GM23338 (cell line): ENCODE measurements at regions not wholly inside any gene's neighbourhood (a gene's known extent, or its start where the extent isn't known, plus 50 kb on each side); places are given as distances from the start of the nearest gene placed in this dataset.

Experiments used
- ATAC-seq: fragments of 200-7000 bp; cut with Tn5 transposase; 3 replicates; pipeline ENCODE4 v1.9.1; 2020
- DNase-seq: peaks from one replicate; pipeline ENCODE4 v3.0.0-alpha.2; 2015; ENCODE audit warnings: low spot score
- H2AFZ ChIP-seq: fragments of 200-600 bp; sonication (generic); 2 replicates; pipeline ENCODE4 v1.8.0; 2016; ENCODE audit warnings: antibody characterized with exemption, mild to moderate bottlenecking, moderate library complexity
- H3F3A ChIP-seq: fragments of 200-600 bp; sonication (generic); replicated peaks from 2 replicates; pipeline ENCODE4 v1.8.0; 2017; ENCODE audit warnings: antibody characterized with exemption, mixed run types, low read depth
- H3K27ac ChIP-seq: fragments of 200-600 bp; sonication (generic); 2 replicates; pipeline ENCODE4 v1.6.1; 2016; ENCODE audit warnings: low read depth
- H3K27me3 ChIP-seq: fragments of 200-600 bp; sonication (generic); 2 replicates; pipeline ENCODE4 v1.8.0; 2016; ENCODE audit warnings: mild to moderate bottlenecking, mixed run types, moderate library complexity; ENCODE audit not compliant: insufficient read depth
- H3K36me3 ChIP-seq: fragments of 200-600 bp; sonication (generic); 2 replicates; pipeline ENCODE4 v1.8.0; 2016; ENCODE audit warnings: mild to moderate bottlenecking; ENCODE audit not compliant: insufficient read depth
- H3K4me1 ChIP-seq: fragments of 200-600 bp; sonication (generic); 2 replicates; pipeline ENCODE4 v1.8.0; 2016; ENCODE audit warnings: mild to moderate bottlenecking, moderate library complexity; ENCODE audit not compliant: insufficient read depth
- H3K4me2 ChIP-seq: fragments of 200-600 bp; sonication (generic); 2 replicates; pipeline ENCODE4 v1.7.1; 2017; ENCODE audit warnings: mixed run types
- H3K4me3 ChIP-seq: fragments of 200-600 bp; sonication (generic); 2 replicates; pipeline ENCODE4 v1.6.1; 2016; ENCODE audit warnings: mixed run types
- H3K79me2 ChIP-seq: fragments of 200-600 bp; sonication (generic); replicated peaks from 2 replicates; pipeline ENCODE4 v1.8.0; 2017; ENCODE audit warnings: mild to moderate bottlenecking; ENCODE audit not compliant: insufficient read depth
- H3K9me2 ChIP-seq: fragments of 200-600 bp; sonication (generic); 2 replicates; pipeline ENCODE4 v1.8.0; 2017; ENCODE audit not compliant: insufficient read depth
- H4K20me1 ChIP-seq: fragments of 200-600 bp; sonication (generic); replicated peaks from 2 replicates; pipeline ENCODE4 v1.8.0; 2017; ENCODE audit warnings: mild to moderate bottlenecking; ENCODE audit not compliant: insufficient read depth
- H3K27ac Mint-ChIP-seq: 2 replicates; pipeline ENCODE4 v1.8.0; 2020; ENCODE audit warnings: inconsistent platforms, mild to moderate bottlenecking, moderate library complexity, mixed read lengths
- H3K27me3 Mint-ChIP-seq: 3 replicates; pipeline ENCODE4 v1.8.0; 2022; ENCODE audit warnings: low read depth, mild to moderate bottlenecking, moderate library complexity, mixed read lengths, inconsistent platforms; ENCODE audit not compliant: insufficient read depth, poor library complexity
- H3K36me3 Mint-ChIP-seq: 3 replicates; pipeline ENCODE4 v1.8.0; 2021; ENCODE audit warnings: low read depth, mild to moderate bottlenecking, inconsistent platforms, moderate library complexity, mixed read lengths
- H3K4me1 Mint-ChIP-seq: 3 replicates; pipeline ENCODE4 v1.8.0; 2020; ENCODE audit warnings: mild to moderate bottlenecking, inconsistent platforms, mixed read lengths
- H3K4me3 Mint-ChIP-seq: 3 replicates; pipeline ENCODE4 v1.8.0; 2021; ENCODE audit warnings: moderate library complexity, mild to moderate bottlenecking, inconsistent platforms, mixed read lengths
- H3K9me3 Mint-ChIP-seq: 3 replicates; pipeline ENCODE4 v1.8.0; 2020; ENCODE audit warnings: moderate library complexity, mild to moderate bottlenecking, inconsistent platforms, mixed read lengths
- CREB1 ChIP-seq: fragments of 250-450 bp; sonication (Bioruptor Pico); IDR thresholded peaks from 2 replicates; pipeline ENCODE4 v1.5.0; 2020; ENCODE audit warnings: low read depth, mild to moderate bottlenecking, moderate library complexity
- EZH2 ChIP-seq: fragments of 200-600 bp; sonication (generic); IDR thresholded peaks from one replicate; pipeline ENCODE4 v1.8.0; 2017; ENCODE audit warnings: antibody characterized with exemption, mild to moderate bottlenecking, low read depth; ENCODE audit not compliant: unreplicated experiment
- EZH2phosphoT487 ChIP-seq: fragments of 200-600 bp; sonication (generic); IDR thresholded peaks from one replicate; pipeline ENCODE4 v1.8.1; 2018; ENCODE audit warnings: antibody characterized with exemption; ENCODE audit not compliant: unreplicated experiment
- JUNB ChIP-seq: IDR thresholded peaks from one replicate; pipeline ENCODE4 v1.6.1; 2016; ENCODE audit warnings: antibody characterized with exemption; ENCODE audit not compliant: unreplicated experiment
- NANOG ChIP-seq: IDR thresholded peaks from 2 replicates; pipeline ENCODE4 v1.6.1; 2016; ENCODE audit warnings: antibody characterized with exemption, borderline replicate concordance
- POLR2AphosphoS5 ChIP-seq: IDR thresholded peaks from 2 replicates; pipeline ENCODE4 v1.6.1; 2016; ENCODE audit warnings: antibody characterized with exemption, low read depth
- STAT1 ChIP-seq: IDR thresholded peaks from one replicate; pipeline ENCODE4 v1.6.1; 2016; ENCODE audit warnings: antibody characterized with exemption; ENCODE audit not compliant: unreplicated experiment
- ZNF114 ChIP-seq: fragments of 250-450 bp; sonication (Bioruptor Pico); IDR thresholded peaks from 2 replicates; pipeline ENCODE4 v1.5.0; 2020; ENCODE audit warnings: mild to moderate bottlenecking, moderate library complexity
- ZNF331 ChIP-seq: fragments of 250-450 bp; sonication (Bioruptor Pico); IDR thresholded peaks from 2 replicates; pipeline ENCODE4 v1.5.0; 2020; ENCODE audit warnings: low read depth, mild to moderate bottlenecking, moderate library complexity
- TF ChIP-seq, protein P1 (sequence below), 2 experiments: fragments of 200-600 bp in 1 of 2; sonication (generic) in 1 of 2; conservative IDR thresholded peaks; 2 replicates each; pipeline versions ENCODE4 v1.5.1 to v1.6.1; 2016 to 2017; ENCODE audit warnings: antibody characterized with exemption in 2 of 2, low read depth in 2 of 2, mild to moderate bottlenecking in 2 of 2, moderate library complexity in 1 of 2
- TF ChIP-seq, protein P2 (sequence below): fragments of 250-450 bp; sonication (Bioruptor Pico); IDR thresholded peaks from 2 replicates; pipeline ENCODE4 v1.5.0; 2020; ENCODE audit warnings: mild to moderate bottlenecking, moderate library complexity
- TF ChIP-seq, protein P3 (sequence below): IDR thresholded peaks from 2 replicates; pipeline ENCODE4 v1.6.1; 2016; ENCODE audit warnings: antibody characterized with exemption
- TF ChIP-seq, protein P4 (sequence below): IDR thresholded peaks from one replicate; pipeline ENCODE4 v1.6.1; 2018; ENCODE audit warnings: antibody characterized with exemption; ENCODE audit not compliant: unreplicated experiment

DNA sequence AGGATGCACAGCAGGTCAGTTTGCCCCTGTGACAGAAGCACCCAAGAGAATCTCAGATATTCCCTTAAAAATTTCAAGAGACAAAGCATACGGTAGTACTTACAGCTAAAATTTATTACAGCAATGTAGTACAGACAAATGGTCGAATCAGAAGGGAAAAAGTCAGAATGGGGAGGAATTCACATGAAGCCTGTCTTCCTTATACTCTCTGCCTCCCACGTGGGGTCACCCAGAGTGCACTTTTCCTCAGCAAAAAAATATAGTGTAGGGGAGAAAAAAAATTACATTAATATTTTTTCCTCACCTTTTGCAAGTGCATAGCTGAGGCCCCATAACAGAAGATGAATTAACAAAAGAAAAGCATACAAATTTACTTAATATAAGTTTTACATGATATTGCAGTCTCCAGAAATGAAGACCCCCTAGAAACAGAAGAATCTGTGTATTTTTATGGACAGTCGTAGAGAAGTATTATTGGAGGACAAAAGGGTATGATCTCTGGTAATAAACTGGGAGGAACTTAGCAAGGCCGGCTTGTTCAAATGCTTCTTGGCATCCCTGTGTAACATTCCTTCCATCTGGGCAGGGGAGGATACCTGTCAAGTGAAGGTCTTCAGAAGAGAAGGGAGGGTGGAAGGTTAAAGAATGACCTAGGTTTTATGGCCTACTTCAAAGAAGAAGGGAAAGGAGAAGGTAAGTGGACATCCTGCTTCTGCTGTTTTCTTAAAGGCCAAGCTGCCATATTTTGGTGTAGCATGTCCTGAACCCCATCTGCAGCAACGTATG, 270.6 kb upstream of the MAGI2 start:
- Mint-ChIP-seq H3K4me1 (peaks cover 6% of the 10 kb centered on the region; the same call in 2 of the 3 replicates), H3K36me3 (no peaks in the 10 kb centered on the region), H3K27ac (no peak overlapping the region), H3K27me3 (peaks cover 3% of the 10 kb centered on the region), H3K4me3 (no peak overlapping the region), H3K9me3 (peaks cover 4% of the 10 kb centered on the region; the same call in 2 of the 3 replicates)
- TF ChIP-seq CREB1 (CRISPR knock-in tag) (no peak), EZH2 (no peak), POLR2AphosphoS5 (no peak), NANOG (no peak), JUNB (no peak), EZH2phosphoT487 (no peak), ZNF114 (CRISPR knock-in tag) (no peak), STAT1 (no peak), ZNF331 (CRISPR knock-in tag) (no peak)
- TF ChIP-seq, protein P1, sequence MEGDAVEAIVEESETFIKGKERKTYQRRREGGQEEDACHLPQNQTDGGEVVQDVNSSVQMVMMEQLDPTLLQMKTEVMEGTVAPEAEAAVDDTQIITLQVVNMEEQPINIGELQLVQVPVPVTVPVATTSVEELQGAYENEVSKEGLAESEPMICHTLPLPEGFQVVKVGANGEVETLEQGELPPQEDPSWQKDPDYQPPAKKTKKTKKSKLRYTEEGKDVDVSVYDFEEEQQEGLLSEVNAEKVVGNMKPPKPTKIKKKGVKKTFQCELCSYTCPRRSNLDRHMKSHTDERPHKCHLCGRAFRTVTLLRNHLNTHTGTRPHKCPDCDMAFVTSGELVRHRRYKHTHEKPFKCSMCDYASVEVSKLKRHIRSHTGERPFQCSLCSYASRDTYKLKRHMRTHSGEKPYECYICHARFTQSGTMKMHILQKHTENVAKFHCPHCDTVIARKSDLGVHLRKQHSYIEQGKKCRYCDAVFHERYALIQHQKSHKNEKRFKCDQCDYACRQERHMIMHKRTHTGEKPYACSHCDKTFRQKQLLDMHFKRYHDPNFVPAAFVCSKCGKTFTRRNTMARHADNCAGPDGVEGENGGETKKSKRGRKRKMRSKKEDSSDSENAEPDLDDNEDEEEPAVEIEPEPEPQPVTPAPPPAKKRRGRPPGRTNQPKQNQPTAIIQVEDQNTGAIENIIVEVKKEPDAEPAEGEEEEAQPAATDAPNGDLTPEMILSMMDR (conservative IDR thresholded peaks at IDR 0.05; ENCODE audit: low read depth in 2 of 2), result no peak
- TF ChIP-seq, protein P2, sequence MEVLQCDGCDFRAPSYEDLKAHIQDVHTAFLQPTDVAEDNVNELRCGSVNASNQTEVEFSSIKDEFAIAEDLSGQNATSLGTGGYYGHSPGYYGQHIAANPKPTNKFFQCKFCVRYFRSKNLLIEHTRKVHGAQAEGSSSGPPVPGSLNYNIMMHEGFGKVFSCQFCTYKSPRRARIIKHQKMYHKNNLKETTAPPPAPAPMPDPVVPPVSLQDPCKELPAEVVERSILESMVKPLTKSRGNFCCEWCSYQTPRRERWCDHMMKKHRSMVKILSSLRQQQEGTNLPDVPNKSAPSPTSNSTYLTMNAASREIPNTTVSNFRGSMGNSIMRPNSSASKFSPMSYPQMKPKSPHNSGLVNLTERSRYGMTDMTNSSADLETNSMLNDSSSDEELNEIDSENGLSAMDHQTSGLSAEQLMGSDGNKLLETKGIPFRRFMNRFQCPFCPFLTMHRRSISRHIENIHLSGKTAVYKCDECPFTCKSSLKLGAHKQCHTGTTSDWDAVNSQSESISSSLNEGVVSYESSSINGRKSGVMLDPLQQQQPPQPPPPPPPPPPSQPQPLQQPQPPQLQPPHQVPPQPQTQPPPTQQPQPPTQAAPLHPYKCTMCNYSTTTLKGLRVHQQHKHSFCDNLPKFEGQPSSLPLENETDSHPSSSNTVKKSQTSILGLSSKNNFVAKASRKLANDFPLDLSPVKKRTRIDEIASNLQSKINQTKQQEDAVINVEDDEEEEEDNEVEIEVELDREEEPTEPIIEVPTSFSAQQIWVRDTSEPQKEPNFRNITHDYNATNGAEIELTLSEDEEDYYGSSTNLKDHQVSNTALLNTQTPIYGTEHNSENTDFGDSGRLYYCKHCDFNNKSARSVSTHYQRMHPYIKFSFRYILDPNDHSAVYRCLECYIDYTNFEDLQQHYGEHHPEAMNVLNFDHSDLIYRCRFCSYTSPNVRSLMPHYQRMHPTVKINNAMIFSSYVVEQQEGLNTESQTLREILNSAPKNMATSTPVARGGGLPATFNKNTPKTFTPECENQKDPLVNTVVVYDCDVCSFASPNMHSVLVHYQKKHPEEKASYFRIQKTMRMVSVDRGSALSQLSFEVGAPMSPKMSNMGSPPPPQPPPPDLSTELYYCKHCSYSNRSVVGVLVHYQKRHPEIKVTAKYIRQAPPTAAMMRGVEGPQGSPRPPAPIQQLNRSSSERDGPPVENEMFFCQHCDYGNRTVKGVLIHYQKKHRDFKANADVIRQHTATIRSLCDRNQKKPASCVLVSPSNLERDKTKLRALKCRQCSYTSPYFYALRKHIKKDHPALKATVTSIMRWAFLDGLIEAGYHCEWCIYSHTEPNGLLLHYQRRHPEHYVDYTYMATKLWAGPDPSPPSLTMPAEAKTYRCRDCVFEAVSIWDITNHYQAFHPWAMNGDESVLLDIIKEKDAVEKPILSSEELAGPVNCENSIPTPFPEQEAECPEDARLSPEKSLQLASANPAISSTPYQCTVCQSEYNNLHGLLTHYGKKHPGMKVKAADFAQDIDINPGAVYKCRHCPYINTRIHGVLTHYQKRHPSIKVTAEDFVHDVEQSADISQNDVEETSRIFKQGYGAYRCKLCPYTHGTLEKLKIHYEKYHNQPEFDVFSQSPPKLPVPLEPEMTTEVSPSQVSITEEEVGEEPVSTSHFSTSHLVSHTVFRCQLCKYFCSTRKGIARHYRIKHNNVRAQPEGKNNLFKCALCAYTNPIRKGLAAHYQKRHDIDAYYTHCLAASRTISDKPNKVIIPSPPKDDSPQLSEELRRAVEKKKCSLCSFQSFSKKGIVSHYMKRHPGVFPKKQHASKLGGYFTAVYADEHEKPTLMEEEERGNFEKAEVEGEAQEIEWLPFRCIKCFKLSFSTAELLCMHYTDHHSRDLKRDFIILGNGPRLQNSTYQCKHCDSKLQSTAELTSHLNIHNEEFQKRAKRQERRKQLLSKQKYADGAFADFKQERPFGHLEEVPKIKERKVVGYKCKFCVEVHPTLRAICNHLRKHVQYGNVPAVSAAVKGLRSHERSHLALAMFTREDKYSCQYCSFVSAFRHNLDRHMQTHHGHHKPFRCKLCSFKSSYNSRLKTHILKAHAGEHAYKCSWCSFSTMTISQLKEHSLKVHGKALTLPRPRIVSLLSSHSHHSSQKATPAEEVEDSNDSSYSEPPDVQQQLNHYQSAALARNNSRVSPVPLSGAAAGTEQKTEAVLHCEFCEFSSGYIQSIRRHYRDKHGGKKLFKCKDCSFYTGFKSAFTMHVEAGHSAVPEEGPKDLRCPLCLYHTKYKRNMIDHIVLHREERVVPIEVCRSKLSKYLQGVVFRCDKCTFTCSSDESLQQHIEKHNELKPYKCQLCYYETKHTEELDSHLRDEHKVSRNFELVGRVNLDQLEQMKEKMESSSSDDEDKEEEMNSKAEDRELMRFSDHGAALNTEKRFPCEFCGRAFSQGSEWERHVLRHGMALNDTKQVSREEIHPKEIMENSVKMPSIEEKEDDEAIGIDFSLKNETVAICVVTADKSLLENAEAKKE (CRISPR knock-in tag), result no peak
- TF ChIP-seq, protein P3, sequence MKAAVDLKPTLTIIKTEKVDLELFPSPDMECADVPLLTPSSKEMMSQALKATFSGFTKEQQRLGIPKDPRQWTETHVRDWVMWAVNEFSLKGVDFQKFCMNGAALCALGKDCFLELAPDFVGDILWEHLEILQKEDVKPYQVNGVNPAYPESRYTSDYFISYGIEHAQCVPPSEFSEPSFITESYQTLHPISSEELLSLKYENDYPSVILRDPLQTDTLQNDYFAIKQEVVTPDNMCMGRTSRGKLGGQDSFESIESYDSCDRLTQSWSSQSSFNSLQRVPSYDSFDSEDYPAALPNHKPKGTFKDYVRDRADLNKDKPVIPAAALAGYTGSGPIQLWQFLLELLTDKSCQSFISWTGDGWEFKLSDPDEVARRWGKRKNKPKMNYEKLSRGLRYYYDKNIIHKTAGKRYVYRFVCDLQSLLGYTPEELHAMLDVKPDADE, result no peak
- TF ChIP-seq, protein P4, sequence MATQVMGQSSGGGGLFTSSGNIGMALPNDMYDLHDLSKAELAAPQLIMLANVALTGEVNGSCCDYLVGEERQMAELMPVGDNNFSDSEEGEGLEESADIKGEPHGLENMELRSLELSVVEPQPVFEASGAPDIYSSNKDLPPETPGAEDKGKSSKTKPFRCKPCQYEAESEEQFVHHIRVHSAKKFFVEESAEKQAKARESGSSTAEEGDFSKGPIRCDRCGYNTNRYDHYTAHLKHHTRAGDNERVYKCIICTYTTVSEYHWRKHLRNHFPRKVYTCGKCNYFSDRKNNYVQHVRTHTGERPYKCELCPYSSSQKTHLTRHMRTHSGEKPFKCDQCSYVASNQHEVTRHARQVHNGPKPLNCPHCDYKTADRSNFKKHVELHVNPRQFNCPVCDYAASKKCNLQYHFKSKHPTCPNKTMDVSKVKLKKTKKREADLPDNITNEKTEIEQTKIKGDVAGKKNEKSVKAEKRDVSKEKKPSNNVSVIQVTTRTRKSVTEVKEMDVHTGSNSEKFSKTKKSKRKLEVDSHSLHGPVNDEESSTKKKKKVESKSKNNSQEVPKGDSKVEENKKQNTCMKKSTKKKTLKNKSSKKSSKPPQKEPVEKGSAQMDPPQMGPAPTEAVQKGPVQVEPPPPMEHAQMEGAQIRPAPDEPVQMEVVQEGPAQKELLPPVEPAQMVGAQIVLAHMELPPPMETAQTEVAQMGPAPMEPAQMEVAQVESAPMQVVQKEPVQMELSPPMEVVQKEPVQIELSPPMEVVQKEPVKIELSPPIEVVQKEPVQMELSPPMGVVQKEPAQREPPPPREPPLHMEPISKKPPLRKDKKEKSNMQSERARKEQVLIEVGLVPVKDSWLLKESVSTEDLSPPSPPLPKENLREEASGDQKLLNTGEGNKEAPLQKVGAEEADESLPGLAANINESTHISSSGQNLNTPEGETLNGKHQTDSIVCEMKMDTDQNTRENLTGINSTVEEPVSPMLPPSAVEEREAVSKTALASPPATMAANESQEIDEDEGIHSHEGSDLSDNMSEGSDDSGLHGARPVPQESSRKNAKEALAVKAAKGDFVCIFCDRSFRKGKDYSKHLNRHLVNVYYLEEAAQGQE, result no peak
- Histone ChIP-seq H3K27ac (no peak overlapping the region), H3K36me3 (no peaks in the 10 kb centered on the region), H3K27me3 (no peaks in the 10 kb centered on the region), H3K4me3 (no peak overlapping the region), H3K9me2 (no peaks in the 10 kb centered on the region), H3K79me2 (no peaks in the 10 kb centered on the region), H3K4me1 (no peaks in the 10 kb centered on the region), H3K4me2 (no peak overlapping the region), H4K20me1 (no peaks in the 10 kb centered on the region), H3F3A (no peaks in the 10 kb centered on the region), H2AFZ (no peak overlapping the region)
- no peak for ATAC-seq
- no peak for DNase-seq
